GM21786 (cell line): ENCODE measurements at regions not wholly inside any gene's neighbourhood (a gene's known extent, or its start where the extent isn't known, plus 50 kb on each side); places are given as distances from the start of the nearest gene placed in this dataset.

Experiments used
- ATAC-seq: cut with Tn5 transposase; IDR thresholded peaks from one replicate; pipeline ENCODE4 v1.9.1; 2021; ENCODE audit not compliant: unreplicated experiment

DNA sequence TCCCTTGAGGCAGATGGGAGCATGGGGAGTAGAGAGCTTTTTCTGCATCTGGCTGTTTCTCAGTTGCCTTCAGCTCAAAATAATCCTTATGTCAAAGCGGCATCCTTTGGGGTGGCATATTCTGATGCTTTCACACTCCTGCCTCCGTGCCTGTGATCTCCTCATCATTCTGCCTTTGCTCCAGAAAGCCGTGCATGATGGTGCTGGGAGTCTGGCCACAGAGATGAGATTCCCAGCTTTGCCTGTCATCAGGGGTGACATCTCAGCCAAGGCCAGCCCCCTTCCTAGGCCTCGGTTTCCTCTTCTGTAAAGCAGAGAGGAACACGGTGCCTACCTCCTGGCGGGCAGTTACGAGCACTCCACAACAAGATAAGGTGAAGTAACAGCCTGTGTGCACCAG, 96.3 kb upstream of the ALDH1A3 start:
- no peak for ATAC-seq

DNA sequence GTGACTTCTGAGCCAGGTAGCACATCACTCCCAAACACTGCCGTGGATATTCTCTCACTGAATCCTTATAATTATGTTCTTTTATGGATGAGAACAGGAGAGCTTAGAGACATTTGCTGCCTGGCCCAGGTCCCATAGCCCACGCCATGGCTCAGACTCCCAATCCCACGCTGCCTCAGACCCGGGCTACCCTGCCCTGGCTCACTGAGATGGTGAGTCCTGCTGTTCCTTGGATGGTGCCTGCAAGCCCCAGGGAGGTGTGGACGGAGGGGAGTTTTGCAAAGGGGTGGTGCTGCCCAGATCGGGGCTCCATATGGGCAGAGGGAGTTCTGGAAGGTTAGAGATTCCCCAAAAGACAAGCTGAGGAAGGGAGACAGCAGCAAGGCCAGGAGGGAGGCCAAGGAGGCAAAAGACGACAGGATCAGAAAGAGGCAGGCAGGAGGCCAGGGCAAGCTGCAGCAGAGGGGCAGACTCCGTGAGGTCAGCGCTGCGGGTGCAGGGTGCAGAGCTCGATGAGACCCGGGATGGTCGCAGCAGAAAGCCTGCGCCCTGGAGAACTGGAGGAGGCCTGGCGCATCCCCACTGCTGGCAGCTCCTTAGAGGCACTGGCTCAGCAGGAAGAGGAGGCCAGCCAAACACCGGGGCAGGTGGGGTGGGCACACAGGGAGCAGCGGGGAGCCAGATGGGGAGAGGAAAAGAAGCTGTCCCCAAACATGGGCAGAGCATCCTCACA, 95.7 kb upstream of the ALDH1A3 start:
- no peak for ATAC-seq

DNA sequence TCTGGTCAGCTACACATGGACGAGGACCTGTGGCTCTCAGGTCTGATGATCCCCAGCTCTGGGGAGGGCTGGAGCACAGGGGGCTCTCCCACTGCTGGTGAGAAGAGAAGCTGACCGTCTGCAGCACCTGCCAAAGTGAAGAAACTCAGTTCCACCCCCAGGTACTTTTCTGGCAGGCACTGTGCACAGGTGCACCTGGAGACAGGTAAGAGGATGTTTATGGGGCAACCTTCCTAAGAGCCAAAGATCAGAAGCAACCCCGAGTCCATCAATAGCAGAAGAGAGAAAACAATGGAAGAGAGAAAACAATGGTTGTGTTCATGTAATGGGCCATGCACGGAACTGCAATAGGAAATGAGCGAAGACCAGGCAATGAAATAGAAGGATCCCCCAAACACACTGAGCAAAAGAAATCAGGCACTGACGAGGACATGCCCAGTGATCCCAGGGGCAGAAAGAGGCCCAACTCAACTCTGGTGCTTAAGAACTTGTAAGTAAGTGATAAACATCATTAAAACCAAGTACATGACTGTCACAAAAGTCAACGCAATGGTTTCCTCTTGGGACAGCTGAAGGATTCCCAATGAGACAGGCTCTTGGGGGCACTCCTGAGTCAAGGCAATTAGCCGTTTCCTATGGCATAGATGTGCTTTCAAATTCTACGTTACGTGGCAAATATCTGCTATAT, 95.0 kb upstream of the ALDH1A3 start:
- ATAC-seq = no peak

DNA sequence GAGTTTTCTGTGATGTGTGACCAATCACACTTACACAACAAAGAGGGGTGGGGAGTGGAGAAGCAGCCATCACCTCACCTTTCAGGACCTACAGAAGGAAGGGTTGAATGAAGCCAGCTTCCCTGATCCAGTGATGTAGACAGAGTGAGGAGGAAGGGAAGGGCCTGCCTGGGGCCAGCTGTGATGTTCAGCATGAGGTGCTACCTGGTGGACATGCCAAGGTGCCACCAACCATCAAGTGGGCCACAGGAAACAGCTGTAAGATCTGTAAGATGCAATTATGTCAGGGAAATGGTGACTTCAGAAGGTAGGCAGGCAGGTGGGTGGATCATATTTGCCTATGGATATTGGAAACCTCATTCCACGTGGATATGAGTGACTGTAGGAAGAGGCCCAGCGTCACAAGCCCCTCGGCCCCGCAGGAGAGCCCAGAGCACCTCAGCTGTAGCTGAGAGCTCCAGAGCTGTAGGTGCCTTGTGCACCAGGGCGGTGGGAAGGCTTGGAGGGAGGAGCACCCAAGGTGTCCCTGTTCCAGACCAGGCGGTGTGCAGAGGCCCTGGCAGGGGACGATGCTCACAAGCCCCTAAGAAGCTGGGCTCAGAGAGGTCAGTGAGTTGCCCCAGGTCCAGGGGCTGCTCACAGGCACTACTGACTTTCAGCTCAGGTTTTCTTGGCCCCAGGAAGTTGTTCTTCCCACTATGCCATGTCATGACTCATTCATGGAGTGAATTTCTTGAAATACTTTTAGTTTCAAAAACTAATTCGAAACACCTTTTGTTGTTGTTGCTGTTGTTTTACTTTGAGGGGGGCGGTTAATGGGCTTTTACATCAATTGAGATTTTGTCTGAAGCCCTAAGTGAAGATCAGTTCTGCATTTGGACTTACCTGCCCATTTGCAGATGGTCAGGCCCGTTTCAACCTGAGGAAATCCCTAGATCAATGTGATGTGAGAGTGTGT, 94.2 kb upstream of the ALDH1A3 start:
- no peak for ATAC-seq

DNA sequence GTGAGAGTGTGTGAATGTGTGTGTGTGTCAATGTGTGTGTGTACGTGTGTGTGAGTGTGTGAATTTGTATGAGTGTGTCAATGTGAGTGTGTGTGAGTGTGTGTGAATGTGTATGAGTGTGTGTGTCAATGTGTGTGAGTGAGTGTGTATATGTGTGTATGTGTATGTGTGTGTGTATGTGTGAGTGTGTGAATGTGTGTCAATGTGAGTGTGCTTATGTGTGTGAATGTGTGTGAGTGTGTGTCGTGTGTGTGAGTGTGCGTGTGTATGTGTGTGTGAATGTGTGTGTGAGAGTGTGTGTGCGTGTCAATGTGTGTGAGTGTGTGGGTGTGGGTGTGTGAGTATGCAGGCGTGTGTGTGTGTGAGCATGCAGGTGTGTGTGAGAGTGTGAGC, 93.5 kb upstream of the ALDH1A3 start:
- no peak for ATAC-seq

DNA sequence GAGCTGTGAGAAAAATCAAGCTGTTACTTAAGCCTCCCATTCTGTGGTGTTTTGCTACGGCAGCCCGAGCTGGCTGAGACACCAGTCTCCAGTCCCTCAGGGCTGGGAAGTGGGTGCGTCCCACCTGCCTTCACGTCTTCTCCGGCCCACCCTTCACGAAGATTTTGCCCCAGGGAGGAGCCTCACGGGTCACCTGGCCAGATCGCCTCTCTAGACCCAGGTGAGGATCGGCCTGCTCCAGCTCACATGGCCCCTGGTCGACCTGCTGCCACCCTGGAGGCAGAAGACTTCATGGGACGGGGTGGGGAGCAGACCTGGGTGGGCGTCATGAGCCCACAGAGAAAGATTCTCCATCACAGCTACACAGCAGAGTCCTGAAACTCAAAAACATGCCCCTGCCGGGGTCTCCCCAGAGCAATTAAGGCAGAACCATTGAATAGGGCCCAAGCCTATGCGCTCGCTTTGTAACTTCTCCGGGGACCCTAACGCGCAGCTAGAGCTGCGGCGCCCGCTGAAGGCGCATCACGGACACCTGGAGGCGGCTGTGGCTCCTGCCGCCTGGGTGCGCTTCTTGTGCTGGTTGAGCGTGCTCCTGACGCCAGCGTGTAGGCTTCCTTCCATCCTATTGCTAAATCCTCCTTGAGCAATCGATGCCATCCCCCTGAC, 92.6 kb upstream of the ALDH1A3 start:
- ATAC-seq = no peak

DNA sequence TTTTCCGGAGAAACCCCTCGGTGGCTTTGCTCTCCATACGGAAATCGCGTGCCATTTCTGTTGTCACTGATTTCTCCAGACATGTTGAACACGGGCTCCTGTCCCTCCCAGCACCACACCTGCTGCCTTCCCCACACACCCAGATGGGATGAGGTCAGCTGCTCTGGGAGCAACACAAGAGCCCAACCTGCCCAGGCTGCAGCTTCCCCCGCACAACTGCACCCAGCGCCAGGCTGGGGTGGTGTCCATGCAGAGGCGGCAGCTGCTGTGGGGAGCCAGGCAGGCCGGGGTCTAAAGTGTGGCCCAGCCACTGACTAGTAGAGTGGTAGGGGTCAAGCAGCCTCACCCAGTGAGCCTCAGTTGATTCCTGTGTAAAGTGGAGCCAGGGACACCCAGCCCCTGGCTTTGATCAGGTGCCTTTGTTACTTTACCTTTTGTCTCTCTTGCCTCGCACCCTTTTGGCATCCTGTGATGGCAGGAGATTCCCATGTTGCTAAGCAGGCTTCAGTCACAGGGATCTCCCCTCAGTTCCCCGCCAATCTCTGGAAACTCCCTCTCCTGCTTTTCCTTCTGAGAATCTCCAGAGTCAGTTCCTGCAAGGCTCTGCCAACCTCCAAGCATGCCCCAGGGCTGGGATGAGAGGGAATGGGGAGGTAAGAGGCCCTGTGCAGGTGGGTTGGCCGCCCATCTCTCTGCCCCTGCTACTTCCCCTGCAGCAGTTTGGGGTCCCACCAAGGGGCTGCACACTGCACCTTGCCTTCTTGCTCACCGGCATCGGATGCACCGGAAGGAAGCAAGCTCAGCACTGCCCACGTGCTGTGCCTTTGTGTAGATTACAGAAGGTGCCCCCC, 91.8 kb upstream of the ALDH1A3 start:
- ATAC-seq = no peak

DNA sequence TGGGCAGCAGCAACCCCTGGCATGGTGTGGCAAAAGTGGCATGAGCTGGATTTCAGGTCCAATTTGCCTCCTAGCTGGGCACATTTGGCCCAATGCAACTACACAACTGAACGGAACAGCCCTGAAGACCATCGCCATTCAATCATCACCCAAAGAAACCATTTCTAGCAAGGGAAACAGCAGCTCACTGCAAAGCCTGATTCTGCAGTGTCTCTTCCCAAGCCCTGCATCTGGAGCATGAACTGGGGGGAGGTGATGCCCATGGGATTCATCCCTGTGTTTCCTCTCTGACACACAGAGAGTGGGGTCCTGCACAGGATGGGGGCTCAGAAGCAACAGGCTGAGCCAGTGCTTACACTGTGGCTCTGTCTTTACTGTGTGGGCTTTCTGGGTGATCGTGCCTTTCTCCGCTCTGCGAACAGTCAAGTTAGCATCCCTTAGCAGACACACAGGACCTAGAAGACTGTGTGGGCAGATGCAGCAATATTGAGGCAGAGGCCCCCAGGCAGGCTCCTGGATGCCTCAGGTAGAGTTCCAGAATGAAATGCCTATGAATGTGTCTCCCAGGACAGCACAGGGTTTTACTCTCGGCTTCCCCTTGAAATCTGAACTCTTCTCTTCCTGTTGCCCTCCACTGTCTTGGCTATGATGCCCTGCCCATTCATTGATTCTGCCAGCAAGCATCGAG, 91.1 kb upstream of the ALDH1A3 start:
- ATAC-seq = no peak

DNA sequence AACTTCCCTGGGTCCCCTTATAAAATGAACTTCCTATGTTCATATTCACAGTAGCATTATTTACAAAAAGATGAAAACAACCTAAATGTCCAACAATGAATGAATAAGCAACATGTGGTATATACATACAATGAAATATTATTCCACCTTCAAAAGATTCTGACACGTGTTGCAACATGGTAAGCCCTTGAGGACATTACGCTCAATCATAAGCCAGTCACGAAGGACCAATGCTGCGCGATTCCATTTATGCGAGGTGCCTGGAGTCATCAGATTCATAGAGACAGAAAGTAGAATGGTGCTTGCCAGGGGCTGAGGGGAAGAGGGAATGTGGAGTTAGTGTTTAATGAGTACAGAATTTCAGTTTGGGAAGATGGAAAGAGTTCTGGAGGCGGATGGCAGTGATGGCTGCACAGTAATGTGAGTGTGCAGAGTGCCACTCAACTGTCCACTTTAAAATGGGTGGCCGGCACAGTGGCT, 88.8 kb upstream of the ALDH1A3 start:
- no peak for ATAC-seq

DNA sequence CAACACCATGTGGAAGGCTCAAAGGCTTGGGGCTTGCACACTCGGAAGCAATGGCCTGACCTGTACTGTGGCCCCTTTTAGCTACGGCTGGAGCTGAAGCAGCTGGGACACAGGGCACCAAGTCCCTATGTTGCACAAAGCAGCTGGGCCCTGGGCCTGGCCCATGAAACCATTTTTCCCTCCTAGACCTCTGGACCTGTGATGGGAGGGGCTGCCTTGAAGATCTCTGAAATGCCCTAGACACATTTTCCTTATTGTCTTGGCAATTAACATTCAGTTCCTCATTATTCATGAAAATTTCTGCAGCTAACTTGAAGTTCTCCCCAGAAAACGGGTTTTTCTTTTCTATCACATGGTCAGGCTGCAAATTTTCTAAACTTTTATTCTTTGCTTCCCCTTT, 85.6 kb upstream of the ALDH1A3 start:
- no peak for ATAC-seq

DNA sequence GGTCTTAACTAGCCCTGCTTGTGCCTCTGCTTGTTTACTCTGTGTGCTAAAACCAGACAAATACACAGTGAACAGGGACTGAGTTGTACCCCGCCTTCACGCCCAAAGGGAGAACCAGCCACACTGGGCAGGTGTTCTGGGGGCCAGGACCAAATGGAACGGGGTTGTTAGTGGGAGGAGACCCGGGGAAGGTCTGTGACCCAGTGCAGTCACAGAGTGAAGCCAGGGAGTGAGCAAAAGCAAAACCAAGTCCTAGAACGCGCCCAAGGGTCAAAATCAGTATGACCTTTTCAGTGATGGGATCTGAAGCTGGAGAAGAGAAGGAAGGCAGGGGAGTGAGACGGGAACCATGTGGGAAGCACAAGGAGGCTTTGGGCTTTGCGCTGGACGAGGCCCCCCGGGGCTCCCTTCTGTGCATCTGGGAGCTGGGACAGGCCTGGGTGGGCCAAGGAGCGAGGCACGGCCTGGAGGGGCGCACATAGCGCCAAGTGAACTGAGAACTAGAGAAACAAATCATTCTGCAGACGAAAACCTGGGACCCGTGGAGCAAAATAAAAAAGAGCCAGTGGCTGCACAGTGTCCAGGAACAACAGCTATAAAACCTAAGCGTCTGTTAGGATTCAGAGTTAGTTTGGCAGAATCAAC, 78.3 kb upstream of the ALDH1A3 start:
- no peak for ATAC-seq

DNA sequence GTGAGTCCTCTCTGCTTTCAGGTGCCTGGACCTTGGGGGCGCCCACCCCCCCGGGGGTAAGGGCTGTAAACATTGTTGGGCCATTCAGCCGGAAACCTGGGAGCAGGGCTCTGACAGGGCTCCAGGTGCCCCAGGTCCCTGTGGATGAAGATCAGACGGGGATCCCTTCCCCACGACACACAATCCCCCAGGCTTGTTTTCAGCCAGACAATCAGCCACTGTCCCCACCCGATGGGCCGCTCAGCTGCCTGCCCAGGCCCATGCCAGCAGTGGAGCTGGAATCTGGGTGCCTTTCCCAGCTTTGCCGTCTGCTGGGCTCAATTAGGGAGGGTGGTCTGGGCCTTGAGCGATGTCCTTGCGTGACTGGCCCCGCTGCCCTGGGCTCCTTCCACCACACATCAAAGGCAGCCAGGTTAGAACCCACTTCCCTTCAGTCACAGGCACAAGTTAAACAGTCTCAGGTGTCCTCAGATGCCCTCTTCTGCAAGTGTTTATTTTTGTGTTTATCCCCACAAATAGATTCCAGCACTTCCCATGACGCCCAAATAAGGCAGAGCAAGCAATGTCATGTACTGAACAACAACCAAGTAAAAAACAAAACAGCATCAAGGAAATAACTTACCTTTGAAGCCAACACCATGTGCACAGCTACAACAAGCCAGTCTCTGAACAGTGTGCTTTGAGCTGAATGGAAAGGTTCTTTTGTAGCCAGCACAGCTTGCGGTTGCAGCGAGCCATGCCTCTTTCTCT, 77.0 kb upstream of the ALDH1A3 start:
- ATAC-seq = no peak

DNA sequence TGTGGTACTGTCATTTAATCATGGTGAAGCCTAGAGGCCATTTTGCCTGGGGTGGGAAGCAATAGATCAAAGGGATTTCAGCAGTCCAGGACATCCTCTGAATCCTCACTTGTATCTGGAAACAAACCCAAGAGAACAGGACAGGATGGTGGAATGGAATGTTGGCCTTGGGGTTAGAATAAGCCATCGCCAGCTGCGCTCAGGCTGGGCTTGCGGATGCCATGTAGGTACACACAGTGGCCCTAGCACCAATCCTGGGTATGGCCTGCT, 76.5 kb upstream of the ALDH1A3 start:
- ATAC-seq = no peak

DNA sequence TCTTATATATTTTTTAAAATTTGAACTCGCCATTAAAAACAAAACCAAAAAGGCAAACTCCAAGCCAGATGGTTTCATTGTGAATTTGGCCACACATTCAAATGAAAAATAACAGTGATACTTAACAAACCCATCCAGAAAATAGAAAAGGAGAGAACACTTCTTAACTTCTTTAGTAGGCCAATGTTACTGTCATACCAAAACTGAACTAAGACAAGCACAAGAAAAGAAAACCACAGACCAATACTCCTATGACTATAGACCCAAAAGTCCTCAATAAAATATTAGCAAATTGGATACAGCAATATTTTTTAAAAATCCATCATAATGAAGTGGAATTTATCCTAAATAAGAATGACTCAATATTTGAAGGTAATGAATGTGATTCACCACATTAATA, 73.5 kb upstream of the ALDH1A3 start:
- no peak for ATAC-seq

DNA sequence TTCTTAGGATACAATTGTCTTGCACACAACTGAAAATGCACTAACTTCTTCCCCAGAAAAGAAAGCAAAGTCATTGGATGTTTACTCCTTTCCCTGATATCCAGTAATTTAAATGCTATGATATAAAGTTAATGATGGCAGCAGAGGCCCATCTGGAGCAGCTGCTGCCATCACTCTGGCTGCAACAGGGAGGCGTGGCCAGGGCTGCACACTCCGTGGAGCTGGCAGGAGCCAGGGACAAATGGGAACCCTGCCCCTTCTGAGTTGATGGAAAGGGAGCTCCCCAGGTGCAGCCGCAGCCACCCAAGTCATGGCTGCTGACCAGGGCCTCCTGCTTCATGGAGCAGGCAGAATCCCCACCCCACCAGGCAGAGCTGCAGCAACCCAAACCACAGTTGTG, 72.6 kb upstream of the ALDH1A3 start:
- ATAC-seq = no peak

DNA sequence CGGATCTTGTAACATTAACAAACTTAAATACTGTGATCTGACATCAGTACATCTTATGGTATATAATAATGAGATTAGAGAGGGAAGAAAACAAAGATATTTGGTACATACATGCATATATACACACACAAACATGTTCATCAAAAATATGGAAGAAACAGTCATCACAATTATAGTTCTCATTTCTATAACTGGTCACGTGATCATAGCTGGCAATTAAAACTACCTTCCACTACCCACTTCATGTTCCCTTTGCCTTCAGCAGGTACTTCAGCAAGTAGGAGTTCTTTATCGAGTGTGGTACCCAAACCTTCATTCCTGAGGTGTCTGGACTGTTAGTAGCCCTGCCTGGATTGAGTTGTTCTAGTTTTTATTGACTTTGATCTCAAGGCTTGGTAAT, 70.9 kb upstream of the ALDH1A3 start:
- ATAC-seq = no peak

DNA sequence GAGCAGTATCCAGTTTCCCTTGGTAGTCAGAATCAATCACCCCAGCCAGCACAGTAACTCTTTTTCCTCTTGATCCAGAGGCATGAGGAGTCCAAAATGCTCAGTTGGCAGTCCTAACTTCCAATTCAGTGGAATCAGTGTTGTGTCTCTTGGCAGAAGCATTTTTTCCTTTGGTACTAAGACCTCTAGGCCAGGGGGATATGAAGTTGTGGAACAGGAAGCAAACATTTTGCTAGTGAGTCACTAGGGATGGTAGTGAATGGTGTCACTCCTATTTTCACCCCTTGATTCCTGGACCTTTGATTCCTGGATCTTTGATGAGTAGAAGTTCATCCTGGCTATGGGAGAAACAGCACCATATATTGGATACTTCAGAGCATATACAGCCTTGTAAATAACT, 70.5 kb upstream of the ALDH1A3 start:
- no peak for ATAC-seq

DNA sequence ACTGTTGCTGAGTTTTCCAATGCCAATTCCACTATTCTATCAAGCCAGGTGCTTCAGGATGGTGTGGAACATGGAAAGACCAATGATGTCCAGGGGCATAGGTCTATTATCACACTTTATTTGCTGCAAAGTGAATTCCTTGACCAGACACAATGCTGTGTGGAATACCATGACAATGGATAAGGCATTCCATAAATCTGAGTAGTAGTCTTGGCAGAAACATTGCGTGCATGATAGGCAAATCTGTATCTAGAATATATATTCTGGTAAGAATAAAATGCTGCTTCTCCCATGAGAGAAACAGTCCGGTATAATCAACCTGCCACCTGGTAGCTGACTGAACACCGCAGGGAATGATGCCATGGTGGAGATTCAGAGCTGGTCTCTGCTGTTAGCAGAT, 70.0 kb upstream of the ALDH1A3 start:
- ATAC-seq = no peak

DNA sequence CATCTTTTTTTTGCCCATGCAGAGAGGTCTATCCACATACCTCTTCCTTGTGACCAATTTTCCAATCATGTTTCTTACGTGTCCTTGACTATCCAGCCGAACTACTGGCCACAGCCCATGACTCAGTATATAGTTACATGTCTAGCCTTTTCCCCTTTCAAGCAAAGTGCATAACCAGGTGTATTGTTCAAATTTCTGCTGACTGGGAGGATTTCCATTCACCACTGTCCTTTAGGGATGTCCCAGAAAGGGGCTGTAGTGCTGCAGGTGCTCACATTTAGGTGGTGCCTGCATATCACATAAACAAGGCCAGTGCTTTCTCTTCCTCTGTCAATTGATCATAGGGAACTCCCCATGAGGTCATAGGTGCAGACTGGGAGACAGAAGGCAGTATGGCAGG, 69.4 kb upstream of the ALDH1A3 start:
- ATAC-seq = no peak
